Activated naive CD4-positive, alpha-beta T cell (primary cell): ENCODE measurements at regions not wholly inside any gene's neighbourhood (a gene's known extent, or its start where the extent isn't known, plus 50 kb on each side); places are given as distances from the start of the nearest gene placed in this dataset.

ENCODE experiments used
- DNase-seq, 4 experiments: peaks; one replicate each; lab custom pipeline; 2025; lab: John Stamatoyannopoulos, UW

GRCh38 chr5:164688437-164688836 lies 1183.0 kb downstream of the MAT2B start:
- no peak for DNase-seq

- DNase-seq: no peak
Measured at GRCh38 chr5:164708831-164709230, 1203.4 kb downstream of the MAT2B start.

GRCh38 chr5:164713682-164714081 lies 1208.3 kb downstream of the MAT2B start:
- DNase-seq: no peak

- DNase-seq: no peak
Measured at GRCh38 chr5:164721116-164721515, 1215.7 kb downstream of the MAT2B start.

GRCh38 chr5:164721656-164722055 lies 1216.2 kb downstream of the MAT2B start:
- no peak for DNase-seq

- DNase-seq: no peak
Measured at GRCh38 chr5:164722702-164723101, 1217.3 kb downstream of the MAT2B start.

GRCh38 chr5:164727012-164727411 lies 1221.6 kb downstream of the MAT2B start:
- DNase-seq: no peak

- DNase-seq: no peak
Measured at GRCh38 chr5:164728733-164729132, 1223.3 kb downstream of the MAT2B start.

GRCh38 chr5:164735334-164735733 lies 1229.9 kb downstream of the MAT2B start:
- no peak for DNase-seq

- DNase-seq: no peak
Measured at GRCh38 chr5:164741376-164741775, 1236.0 kb downstream of the MAT2B start.

GRCh38 chr5:164742025-164742424 lies 1236.6 kb downstream of the MAT2B start:
- no peak for DNase-seq

- no peak for DNase-seq
Measured at GRCh38 chr5:164746723-164747122, 1241.3 kb downstream of the MAT2B start.

- DNase-seq: no peak
Measured at GRCh38 chr5:164747371-164747770, 1242.0 kb downstream of the MAT2B start.

- no peak for DNase-seq
Measured at GRCh38 chr5:164748861-164749260, 1243.4 kb downstream of the MAT2B start.

- no peak for DNase-seq
Measured at GRCh38 chr5:164753434-164753833, 1248.0 kb downstream of the MAT2B start.

GRCh38 chr5:164763206-164763605 lies 1257.8 kb downstream of the MAT2B start:
- no peak for DNase-seq

GRCh38 chr5:164772122-164772521 lies 1266.7 kb downstream of the MAT2B start:
- DNase-seq: no peak

GRCh38 chr5:164784230-164784629 lies 1278.8 kb downstream of the MAT2B start:
- DNase-seq: no peak

GRCh38 chr5:164798110-164798509 lies 1292.7 kb downstream of the MAT2B start:
- no peak for DNase-seq

- DNase-seq: no peak
Measured at GRCh38 chr5:164799391-164799790, 1294.0 kb downstream of the MAT2B start.

GRCh38 chr5:164801910-164802309 lies 1296.5 kb downstream of the MAT2B start:
- no peak for DNase-seq

GRCh38 chr5:164809821-164810220 lies 1304.4 kb downstream of the MAT2B start:
- no peak for DNase-seq

GRCh38 chr5:164818445-164818844 lies 1313.0 kb downstream of the MAT2B start:
- no peak for DNase-seq

GRCh38 chr5:164824671-164825070 lies 1319.3 kb downstream of the MAT2B start:
- no peak for DNase-seq

- no peak for DNase-seq
Measured at GRCh38 chr5:164832516-164832915, 1327.1 kb downstream of the MAT2B start.
